GM23338 (cell line): ENCODE measurements at regions not wholly inside any gene's neighbourhood (a gene's known extent, or its start where the extent isn't known, plus 50 kb on each side); places are given as distances from the start of the nearest gene placed in this dataset.

Experiments used
- ATAC-seq: fragments of 200-7000 bp; cut with Tn5 transposase; 3 replicates; pipeline ENCODE4 v1.9.1; 2020
- DNase-seq: peaks from one replicate; pipeline ENCODE4 v3.0.0-alpha.2; 2015; ENCODE audit warnings: low spot score
- H2AFZ ChIP-seq: fragments of 200-600 bp; sonication (generic); 2 replicates; pipeline ENCODE4 v1.8.0; 2016; ENCODE audit warnings: antibody characterized with exemption, mild to moderate bottlenecking, moderate library complexity
- H3F3A ChIP-seq: fragments of 200-600 bp; sonication (generic); replicated peaks from 2 replicates; pipeline ENCODE4 v1.8.0; 2017; ENCODE audit warnings: antibody characterized with exemption, mixed run types, low read depth
- H3K27ac ChIP-seq: fragments of 200-600 bp; sonication (generic); 2 replicates; pipeline ENCODE4 v1.6.1; 2016; ENCODE audit warnings: low read depth
- H3K27me3 ChIP-seq: fragments of 200-600 bp; sonication (generic); 2 replicates; pipeline ENCODE4 v1.8.0; 2016; ENCODE audit warnings: mild to moderate bottlenecking, mixed run types, moderate library complexity; ENCODE audit not compliant: insufficient read depth
- H3K36me3 ChIP-seq: fragments of 200-600 bp; sonication (generic); 2 replicates; pipeline ENCODE4 v1.8.0; 2016; ENCODE audit warnings: mild to moderate bottlenecking; ENCODE audit not compliant: insufficient read depth
- H3K4me1 ChIP-seq: fragments of 200-600 bp; sonication (generic); 2 replicates; pipeline ENCODE4 v1.8.0; 2016; ENCODE audit warnings: mild to moderate bottlenecking, moderate library complexity; ENCODE audit not compliant: insufficient read depth
- H3K4me2 ChIP-seq: fragments of 200-600 bp; sonication (generic); 2 replicates; pipeline ENCODE4 v1.7.1; 2017; ENCODE audit warnings: mixed run types
- H3K4me3 ChIP-seq: fragments of 200-600 bp; sonication (generic); 2 replicates; pipeline ENCODE4 v1.6.1; 2016; ENCODE audit warnings: mixed run types
- H3K79me2 ChIP-seq: fragments of 200-600 bp; sonication (generic); replicated peaks from 2 replicates; pipeline ENCODE4 v1.8.0; 2017; ENCODE audit warnings: mild to moderate bottlenecking; ENCODE audit not compliant: insufficient read depth
- H3K9me2 ChIP-seq: fragments of 200-600 bp; sonication (generic); 2 replicates; pipeline ENCODE4 v1.8.0; 2017; ENCODE audit not compliant: insufficient read depth
- H4K20me1 ChIP-seq: fragments of 200-600 bp; sonication (generic); replicated peaks from 2 replicates; pipeline ENCODE4 v1.8.0; 2017; ENCODE audit warnings: mild to moderate bottlenecking; ENCODE audit not compliant: insufficient read depth
- H3K27ac Mint-ChIP-seq: 2 replicates; pipeline ENCODE4 v1.8.0; 2020; ENCODE audit warnings: inconsistent platforms, mild to moderate bottlenecking, moderate library complexity, mixed read lengths
- H3K27me3 Mint-ChIP-seq: 3 replicates; pipeline ENCODE4 v1.8.0; 2022; ENCODE audit warnings: low read depth, mild to moderate bottlenecking, moderate library complexity, mixed read lengths, inconsistent platforms; ENCODE audit not compliant: insufficient read depth, poor library complexity
- H3K36me3 Mint-ChIP-seq: 3 replicates; pipeline ENCODE4 v1.8.0; 2021; ENCODE audit warnings: low read depth, mild to moderate bottlenecking, inconsistent platforms, moderate library complexity, mixed read lengths
- H3K4me1 Mint-ChIP-seq: 3 replicates; pipeline ENCODE4 v1.8.0; 2020; ENCODE audit warnings: mild to moderate bottlenecking, inconsistent platforms, mixed read lengths
- H3K4me3 Mint-ChIP-seq: 3 replicates; pipeline ENCODE4 v1.8.0; 2021; ENCODE audit warnings: moderate library complexity, mild to moderate bottlenecking, inconsistent platforms, mixed read lengths
- H3K9me3 Mint-ChIP-seq: 3 replicates; pipeline ENCODE4 v1.8.0; 2020; ENCODE audit warnings: moderate library complexity, mild to moderate bottlenecking, inconsistent platforms, mixed read lengths
- EZH2 ChIP-seq: fragments of 200-600 bp; sonication (generic); IDR thresholded peaks from one replicate; pipeline ENCODE4 v1.8.0; 2017; ENCODE audit warnings: antibody characterized with exemption, mild to moderate bottlenecking, low read depth; ENCODE audit not compliant: unreplicated experiment
- EZH2phosphoT487 ChIP-seq: fragments of 200-600 bp; sonication (generic); IDR thresholded peaks from one replicate; pipeline ENCODE4 v1.8.1; 2018; ENCODE audit warnings: antibody characterized with exemption; ENCODE audit not compliant: unreplicated experiment
- JUNB ChIP-seq: IDR thresholded peaks from one replicate; pipeline ENCODE4 v1.6.1; 2016; ENCODE audit warnings: antibody characterized with exemption; ENCODE audit not compliant: unreplicated experiment
- NANOG ChIP-seq: IDR thresholded peaks from 2 replicates; pipeline ENCODE4 v1.6.1; 2016; ENCODE audit warnings: antibody characterized with exemption, borderline replicate concordance
- POLR2AphosphoS5 ChIP-seq: IDR thresholded peaks from 2 replicates; pipeline ENCODE4 v1.6.1; 2016; ENCODE audit warnings: antibody characterized with exemption, low read depth
- STAT1 ChIP-seq: IDR thresholded peaks from one replicate; pipeline ENCODE4 v1.6.1; 2016; ENCODE audit warnings: antibody characterized with exemption; ENCODE audit not compliant: unreplicated experiment
- ZNF114 ChIP-seq: fragments of 250-450 bp; sonication (Bioruptor Pico); IDR thresholded peaks from 2 replicates; pipeline ENCODE4 v1.5.0; 2020; ENCODE audit warnings: mild to moderate bottlenecking, moderate library complexity
- ZNF331 ChIP-seq: fragments of 250-450 bp; sonication (Bioruptor Pico); IDR thresholded peaks from 2 replicates; pipeline ENCODE4 v1.5.0; 2020; ENCODE audit warnings: low read depth, mild to moderate bottlenecking, moderate library complexity
- TF ChIP-seq, protein P1 (sequence below), 2 experiments: fragments of 200-600 bp in 1 of 2; sonication (generic) in 1 of 2; conservative IDR thresholded peaks; 2 replicates each; pipeline versions ENCODE4 v1.5.1 to v1.6.1; 2016 to 2017; ENCODE audit warnings: antibody characterized with exemption in 2 of 2, low read depth in 2 of 2, mild to moderate bottlenecking in 2 of 2, moderate library complexity in 1 of 2
- TF ChIP-seq, protein P2 (sequence below): IDR thresholded peaks from 2 replicates; pipeline ENCODE4 v1.6.1; 2016; ENCODE audit warnings: antibody characterized with exemption
- TF ChIP-seq, protein P3 (sequence below): fragments of 250-450 bp; sonication (Bioruptor Pico); IDR thresholded peaks from 2 replicates; pipeline ENCODE4 v1.5.0; 2020; ENCODE audit warnings: mild to moderate bottlenecking, moderate library complexity
- TF ChIP-seq, protein P4 (sequence below): IDR thresholded peaks from one replicate; pipeline ENCODE4 v1.6.1; 2018; ENCODE audit warnings: antibody characterized with exemption; ENCODE audit not compliant: unreplicated experiment

DNA sequence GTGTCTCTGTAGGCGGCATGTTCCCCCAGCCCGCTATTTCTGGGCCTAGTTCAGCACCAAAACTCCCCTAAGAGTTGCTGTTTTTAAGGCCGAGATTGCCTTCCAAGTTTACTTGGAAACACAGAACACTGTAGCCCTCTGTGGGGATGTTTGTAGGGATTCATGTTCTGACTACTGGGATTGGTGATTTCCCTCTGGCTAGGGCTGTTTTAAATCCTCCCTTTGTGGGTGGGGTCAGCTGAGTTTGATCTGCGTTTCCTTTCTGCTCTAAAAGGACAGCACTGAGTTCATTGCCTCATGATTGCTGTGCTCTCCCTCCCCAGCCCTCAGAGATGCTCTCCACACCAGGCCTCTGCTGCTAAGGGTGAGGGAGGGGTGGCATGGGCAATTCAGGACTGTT is 640.6 kb upstream of the DPPA4 start:
- H3K4me3 ChIP-seq: no peak overlapping the region
- no peaks in the 10 kb centered on the region for H3F3A ChIP-seq
- no peaks in the 10 kb centered on the region for H4K20me1 ChIP-seq
- H3K36me3 ChIP-seq: no peaks in the 10 kb centered on the region
- no peak for ATAC-seq
- Mint-ChIP-seq H3K36me3 (peaks cover 8% of the 10 kb centered on the region; the same call in 2 of the 3 replicates), H3K4me1 (no peaks in the 10 kb centered on the region), H3K27me3 (peaks cover 2% of the 10 kb centered on the region), H3K9me3 (peaks cover 25% of the 10 kb centered on the region), H3K4me3 (no peak overlapping the region), H3K27ac (no peak overlapping the region)
- no peaks in the 10 kb centered on the region for H3K79me2 ChIP-seq
- H3K4me2 ChIP-seq: no peak overlapping the region
- no peaks in the 10 kb centered on the region for H3K4me1 ChIP-seq
- peaks cover 4% of the 10 kb centered on the region for H3K9me2 ChIP-seq
- peak overlapping the region; percentile 89 for H2AFZ ChIP-seq
- TF ChIP-seq, protein P1, sequence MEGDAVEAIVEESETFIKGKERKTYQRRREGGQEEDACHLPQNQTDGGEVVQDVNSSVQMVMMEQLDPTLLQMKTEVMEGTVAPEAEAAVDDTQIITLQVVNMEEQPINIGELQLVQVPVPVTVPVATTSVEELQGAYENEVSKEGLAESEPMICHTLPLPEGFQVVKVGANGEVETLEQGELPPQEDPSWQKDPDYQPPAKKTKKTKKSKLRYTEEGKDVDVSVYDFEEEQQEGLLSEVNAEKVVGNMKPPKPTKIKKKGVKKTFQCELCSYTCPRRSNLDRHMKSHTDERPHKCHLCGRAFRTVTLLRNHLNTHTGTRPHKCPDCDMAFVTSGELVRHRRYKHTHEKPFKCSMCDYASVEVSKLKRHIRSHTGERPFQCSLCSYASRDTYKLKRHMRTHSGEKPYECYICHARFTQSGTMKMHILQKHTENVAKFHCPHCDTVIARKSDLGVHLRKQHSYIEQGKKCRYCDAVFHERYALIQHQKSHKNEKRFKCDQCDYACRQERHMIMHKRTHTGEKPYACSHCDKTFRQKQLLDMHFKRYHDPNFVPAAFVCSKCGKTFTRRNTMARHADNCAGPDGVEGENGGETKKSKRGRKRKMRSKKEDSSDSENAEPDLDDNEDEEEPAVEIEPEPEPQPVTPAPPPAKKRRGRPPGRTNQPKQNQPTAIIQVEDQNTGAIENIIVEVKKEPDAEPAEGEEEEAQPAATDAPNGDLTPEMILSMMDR (conservative IDR thresholded peaks at IDR 0.05; ENCODE audit: low read depth in 2 of 2): no peak
- TF ChIP-seq, protein P2, sequence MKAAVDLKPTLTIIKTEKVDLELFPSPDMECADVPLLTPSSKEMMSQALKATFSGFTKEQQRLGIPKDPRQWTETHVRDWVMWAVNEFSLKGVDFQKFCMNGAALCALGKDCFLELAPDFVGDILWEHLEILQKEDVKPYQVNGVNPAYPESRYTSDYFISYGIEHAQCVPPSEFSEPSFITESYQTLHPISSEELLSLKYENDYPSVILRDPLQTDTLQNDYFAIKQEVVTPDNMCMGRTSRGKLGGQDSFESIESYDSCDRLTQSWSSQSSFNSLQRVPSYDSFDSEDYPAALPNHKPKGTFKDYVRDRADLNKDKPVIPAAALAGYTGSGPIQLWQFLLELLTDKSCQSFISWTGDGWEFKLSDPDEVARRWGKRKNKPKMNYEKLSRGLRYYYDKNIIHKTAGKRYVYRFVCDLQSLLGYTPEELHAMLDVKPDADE: no peak
- TF ChIP-seq EZH2phosphoT487: no peak
- no peak for TF ChIP-seq ZNF331 (CRISPR knock-in tag)
- TF ChIP-seq ZNF114 (CRISPR knock-in tag): no peak
- TF ChIP-seq STAT1: no peak
- TF ChIP-seq NANOG: no peak
- TF ChIP-seq POLR2AphosphoS5: no peak
- TF ChIP-seq, protein P3, sequence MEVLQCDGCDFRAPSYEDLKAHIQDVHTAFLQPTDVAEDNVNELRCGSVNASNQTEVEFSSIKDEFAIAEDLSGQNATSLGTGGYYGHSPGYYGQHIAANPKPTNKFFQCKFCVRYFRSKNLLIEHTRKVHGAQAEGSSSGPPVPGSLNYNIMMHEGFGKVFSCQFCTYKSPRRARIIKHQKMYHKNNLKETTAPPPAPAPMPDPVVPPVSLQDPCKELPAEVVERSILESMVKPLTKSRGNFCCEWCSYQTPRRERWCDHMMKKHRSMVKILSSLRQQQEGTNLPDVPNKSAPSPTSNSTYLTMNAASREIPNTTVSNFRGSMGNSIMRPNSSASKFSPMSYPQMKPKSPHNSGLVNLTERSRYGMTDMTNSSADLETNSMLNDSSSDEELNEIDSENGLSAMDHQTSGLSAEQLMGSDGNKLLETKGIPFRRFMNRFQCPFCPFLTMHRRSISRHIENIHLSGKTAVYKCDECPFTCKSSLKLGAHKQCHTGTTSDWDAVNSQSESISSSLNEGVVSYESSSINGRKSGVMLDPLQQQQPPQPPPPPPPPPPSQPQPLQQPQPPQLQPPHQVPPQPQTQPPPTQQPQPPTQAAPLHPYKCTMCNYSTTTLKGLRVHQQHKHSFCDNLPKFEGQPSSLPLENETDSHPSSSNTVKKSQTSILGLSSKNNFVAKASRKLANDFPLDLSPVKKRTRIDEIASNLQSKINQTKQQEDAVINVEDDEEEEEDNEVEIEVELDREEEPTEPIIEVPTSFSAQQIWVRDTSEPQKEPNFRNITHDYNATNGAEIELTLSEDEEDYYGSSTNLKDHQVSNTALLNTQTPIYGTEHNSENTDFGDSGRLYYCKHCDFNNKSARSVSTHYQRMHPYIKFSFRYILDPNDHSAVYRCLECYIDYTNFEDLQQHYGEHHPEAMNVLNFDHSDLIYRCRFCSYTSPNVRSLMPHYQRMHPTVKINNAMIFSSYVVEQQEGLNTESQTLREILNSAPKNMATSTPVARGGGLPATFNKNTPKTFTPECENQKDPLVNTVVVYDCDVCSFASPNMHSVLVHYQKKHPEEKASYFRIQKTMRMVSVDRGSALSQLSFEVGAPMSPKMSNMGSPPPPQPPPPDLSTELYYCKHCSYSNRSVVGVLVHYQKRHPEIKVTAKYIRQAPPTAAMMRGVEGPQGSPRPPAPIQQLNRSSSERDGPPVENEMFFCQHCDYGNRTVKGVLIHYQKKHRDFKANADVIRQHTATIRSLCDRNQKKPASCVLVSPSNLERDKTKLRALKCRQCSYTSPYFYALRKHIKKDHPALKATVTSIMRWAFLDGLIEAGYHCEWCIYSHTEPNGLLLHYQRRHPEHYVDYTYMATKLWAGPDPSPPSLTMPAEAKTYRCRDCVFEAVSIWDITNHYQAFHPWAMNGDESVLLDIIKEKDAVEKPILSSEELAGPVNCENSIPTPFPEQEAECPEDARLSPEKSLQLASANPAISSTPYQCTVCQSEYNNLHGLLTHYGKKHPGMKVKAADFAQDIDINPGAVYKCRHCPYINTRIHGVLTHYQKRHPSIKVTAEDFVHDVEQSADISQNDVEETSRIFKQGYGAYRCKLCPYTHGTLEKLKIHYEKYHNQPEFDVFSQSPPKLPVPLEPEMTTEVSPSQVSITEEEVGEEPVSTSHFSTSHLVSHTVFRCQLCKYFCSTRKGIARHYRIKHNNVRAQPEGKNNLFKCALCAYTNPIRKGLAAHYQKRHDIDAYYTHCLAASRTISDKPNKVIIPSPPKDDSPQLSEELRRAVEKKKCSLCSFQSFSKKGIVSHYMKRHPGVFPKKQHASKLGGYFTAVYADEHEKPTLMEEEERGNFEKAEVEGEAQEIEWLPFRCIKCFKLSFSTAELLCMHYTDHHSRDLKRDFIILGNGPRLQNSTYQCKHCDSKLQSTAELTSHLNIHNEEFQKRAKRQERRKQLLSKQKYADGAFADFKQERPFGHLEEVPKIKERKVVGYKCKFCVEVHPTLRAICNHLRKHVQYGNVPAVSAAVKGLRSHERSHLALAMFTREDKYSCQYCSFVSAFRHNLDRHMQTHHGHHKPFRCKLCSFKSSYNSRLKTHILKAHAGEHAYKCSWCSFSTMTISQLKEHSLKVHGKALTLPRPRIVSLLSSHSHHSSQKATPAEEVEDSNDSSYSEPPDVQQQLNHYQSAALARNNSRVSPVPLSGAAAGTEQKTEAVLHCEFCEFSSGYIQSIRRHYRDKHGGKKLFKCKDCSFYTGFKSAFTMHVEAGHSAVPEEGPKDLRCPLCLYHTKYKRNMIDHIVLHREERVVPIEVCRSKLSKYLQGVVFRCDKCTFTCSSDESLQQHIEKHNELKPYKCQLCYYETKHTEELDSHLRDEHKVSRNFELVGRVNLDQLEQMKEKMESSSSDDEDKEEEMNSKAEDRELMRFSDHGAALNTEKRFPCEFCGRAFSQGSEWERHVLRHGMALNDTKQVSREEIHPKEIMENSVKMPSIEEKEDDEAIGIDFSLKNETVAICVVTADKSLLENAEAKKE (CRISPR knock-in tag): no peak
- TF ChIP-seq, protein P4, sequence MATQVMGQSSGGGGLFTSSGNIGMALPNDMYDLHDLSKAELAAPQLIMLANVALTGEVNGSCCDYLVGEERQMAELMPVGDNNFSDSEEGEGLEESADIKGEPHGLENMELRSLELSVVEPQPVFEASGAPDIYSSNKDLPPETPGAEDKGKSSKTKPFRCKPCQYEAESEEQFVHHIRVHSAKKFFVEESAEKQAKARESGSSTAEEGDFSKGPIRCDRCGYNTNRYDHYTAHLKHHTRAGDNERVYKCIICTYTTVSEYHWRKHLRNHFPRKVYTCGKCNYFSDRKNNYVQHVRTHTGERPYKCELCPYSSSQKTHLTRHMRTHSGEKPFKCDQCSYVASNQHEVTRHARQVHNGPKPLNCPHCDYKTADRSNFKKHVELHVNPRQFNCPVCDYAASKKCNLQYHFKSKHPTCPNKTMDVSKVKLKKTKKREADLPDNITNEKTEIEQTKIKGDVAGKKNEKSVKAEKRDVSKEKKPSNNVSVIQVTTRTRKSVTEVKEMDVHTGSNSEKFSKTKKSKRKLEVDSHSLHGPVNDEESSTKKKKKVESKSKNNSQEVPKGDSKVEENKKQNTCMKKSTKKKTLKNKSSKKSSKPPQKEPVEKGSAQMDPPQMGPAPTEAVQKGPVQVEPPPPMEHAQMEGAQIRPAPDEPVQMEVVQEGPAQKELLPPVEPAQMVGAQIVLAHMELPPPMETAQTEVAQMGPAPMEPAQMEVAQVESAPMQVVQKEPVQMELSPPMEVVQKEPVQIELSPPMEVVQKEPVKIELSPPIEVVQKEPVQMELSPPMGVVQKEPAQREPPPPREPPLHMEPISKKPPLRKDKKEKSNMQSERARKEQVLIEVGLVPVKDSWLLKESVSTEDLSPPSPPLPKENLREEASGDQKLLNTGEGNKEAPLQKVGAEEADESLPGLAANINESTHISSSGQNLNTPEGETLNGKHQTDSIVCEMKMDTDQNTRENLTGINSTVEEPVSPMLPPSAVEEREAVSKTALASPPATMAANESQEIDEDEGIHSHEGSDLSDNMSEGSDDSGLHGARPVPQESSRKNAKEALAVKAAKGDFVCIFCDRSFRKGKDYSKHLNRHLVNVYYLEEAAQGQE: no peak
- TF ChIP-seq EZH2: no peak
- no peak for TF ChIP-seq JUNB
- H3K27ac ChIP-seq: no peak overlapping the region
- H3K27me3 ChIP-seq: no peaks in the 10 kb centered on the region
- DNase-seq: peak; percentile 9
